BE2C (cell line): ENCODE measurements at regions not wholly inside any gene's neighbourhood (a gene's known extent, or its start where the extent isn't known, plus 50 kb on each side); places are given as distances from the start of the nearest gene placed in this dataset.

ENCODE experiments used
- DNase-seq: peaks from one replicate; pipeline ENCODE4 v3.0.0-alpha.2; 2020
- H3K27me3 ChIP-seq: fragments of 250-450 bp; sonication (Bioruptor Pico); 2 replicates; pipeline ENCODE4 v1.5.1; 2020; ENCODE audit warnings: mild to moderate bottlenecking
- H3K36me3 ChIP-seq: fragments of 250-450 bp; sonication (Bioruptor Pico); 2 replicates; pipeline ENCODE4 v1.5.1; 2020; ENCODE audit warnings: mild to moderate bottlenecking
- H3K4me1 ChIP-seq: fragments of 250-450 bp; sonication (Bioruptor Pico); 2 replicates; pipeline ENCODE4 v1.5.1; 2020
- H3K4me3 ChIP-seq: 2 replicates; pipeline ENCODE4 v1.5.1; 2011; ENCODE audit warnings: low read depth, low read length
- H3K9me3 ChIP-seq: fragments of 250-450 bp; sonication (Bioruptor Pico); 2 replicates; pipeline ENCODE4 v1.5.1; 2020
- CTCF ChIP-seq: IDR thresholded peaks from 2 replicates; pipeline ENCODE4 v1.5.1; 2012; ENCODE audit warnings: mild to moderate bottlenecking, low read depth, low read length

- no peak overlapping the region for H3K4me3 ChIP-seq
- H3K4me1 ChIP-seq, result peaks cover 8% of the 10 kb centered on the region; the same call in 1 of the 2 replicates
- H3K9me3 ChIP-seq, result no peaks in the 10 kb centered on the region
- H3K27me3 ChIP-seq, result no peaks in the 10 kb centered on the region
- no peak for TF ChIP-seq CTCF
- DNase-seq, result no peak
- no peaks in the 10 kb centered on the region for H3K36me3 ChIP-seq
Measured at GRCh38 chr12:90064852-90065801, 356.5 kb upstream of the ATP2B1 start.

GRCh38 chr12:90062799-90063198 lies 354.2 kb upstream of the ATP2B1 start:
- H3K27me3 ChIP-seq, result no peaks in the 10 kb centered on the region
- no peaks in the 10 kb centered on the region for H3K36me3 ChIP-seq
- TF ChIP-seq CTCF, result peak; percentile 60
- DNase-seq, result peak; percentile 31
- no peaks in the 10 kb centered on the region for H3K9me3 ChIP-seq
- H3K4me1 ChIP-seq, result peaks cover 8% of the 10 kb centered on the region; the same call in 1 of the 2 replicates
- no peak overlapping the region for H3K4me3 ChIP-seq

- no peaks in the 10 kb centered on the region for H3K27me3 ChIP-seq
- no peaks in the 10 kb centered on the region for H3K9me3 ChIP-seq
- peaks cover 8% of the 10 kb centered on the region; the same call in 1 of the 2 replicates for H3K4me1 ChIP-seq
- no peak for TF ChIP-seq CTCF
- no peaks in the 10 kb centered on the region for H3K36me3 ChIP-seq
- DNase-seq, result no peak
- no peak overlapping the region for H3K4me3 ChIP-seq
Measured at GRCh38 chr12:90061809-90062208, 353.2 kb upstream of the ATP2B1 start.

- H3K36me3 ChIP-seq, result no peaks in the 10 kb centered on the region
- no peaks in the 10 kb centered on the region for H3K27me3 ChIP-seq
- peaks cover 1% of the 10 kb centered on the region; the same call in 1 of the 2 replicates for H3K4me1 ChIP-seq
- no peak overlapping the region for H3K4me3 ChIP-seq
- DNase-seq, result no peak
- TF ChIP-seq CTCF, result no peak
- H3K9me3 ChIP-seq, result no peaks in the 10 kb centered on the region
Measured at GRCh38 chr12:90060031-90060430, 351.4 kb upstream of the ATP2B1 start.

- H3K27me3 ChIP-seq, result no peaks in the 10 kb centered on the region
- no peaks in the 10 kb centered on the region for H3K4me1 ChIP-seq
- H3K9me3 ChIP-seq, result no peaks in the 10 kb centered on the region
- H3K4me3 ChIP-seq, result no peak overlapping the region
- no peak for DNase-seq
- no peaks in the 10 kb centered on the region for H3K36me3 ChIP-seq
- no peak for TF ChIP-seq CTCF
Measured at GRCh38 chr12:90058704-90059103, 350.1 kb upstream of the ATP2B1 start.

GRCh38 chr12:90055071-90055470 lies 346.4 kb upstream of the ATP2B1 start:
- no peaks in the 10 kb centered on the region for H3K9me3 ChIP-seq
- H3K27me3 ChIP-seq, result no peaks in the 10 kb centered on the region
- DNase-seq, result no peak
- no peaks in the 10 kb centered on the region for H3K4me1 ChIP-seq
- no peak overlapping the region for H3K4me3 ChIP-seq
- no peak for TF ChIP-seq CTCF
- H3K36me3 ChIP-seq, result no peaks in the 10 kb centered on the region
